Panc1 (cell line): ENCODE measurements at regions not wholly inside any gene's neighbourhood (a gene's known extent, or its start where the extent isn't known, plus 50 kb on each side); places are given as distances from the start of the nearest gene placed in this dataset.
"Not testable (repeated sequence)": the region's sequence is repeated elsewhere in the genome, so short reads cannot be mapped to it uniquely, and the experiment has no call there.

Source experiments
- ATAC-seq: fragments of 200-7000 bp; cut with Tn5 transposase; 2 replicates; pipeline ENCODE4 v1.9.1; 2020; ENCODE audit warnings: mild to moderate bottlenecking, moderate library complexity
- BruUV-seq: library from RNA; stranded (reverse); fragments of 400-500 nt; replicated peaks from 2 replicates; lab custom pipeline; 2021; lab: Mats Ljungman, UMichigan
- CTCF ChIA-PET: fragments of 300-600 bp; sonication (Branson Sonifier 250); formaldehyde crosslinking; loops from one replicate; lab custom pipeline; 2022; ENCODE audit warnings: antibody characterized with exemption; lab: Charles Lee
- POLR2A ChIA-PET: fragments of 300-600 bp; sonication (Branson Sonifier 250); formaldehyde crosslinking; loops from one replicate; lab custom pipeline; 2022; ENCODE audit warnings: antibody characterized with exemption; lab: Charles Lee
- DNase-seq: peaks from one replicate; pipeline ENCODE4 v3.0.0-alpha.2; 2010; ENCODE audit warnings: low read depth, low spot score
- H3K27ac ChIP-seq: 2 replicates; pipeline ENCODE4 v1.5.1; 2011; ENCODE audit warnings: mild to moderate bottlenecking, low read length, inconsistent platforms
- H3K27me3 ChIP-seq: fragments of 200-500 bp; sonication (Bioruptor generic); 2 replicates; pipeline ENCODE4 v1.6.0; 2014; ENCODE audit warnings: low read length, inconsistent platforms; ENCODE audit not compliant: control insufficient read depth, insufficient read depth
- H3K36me3 ChIP-seq: fragments of 200-500 bp; sonication (Bioruptor generic); 2 replicates; pipeline ENCODE4 v1.5.1; 2014; ENCODE audit warnings: inconsistent platforms, mild to moderate bottlenecking, low read length, moderate library complexity; ENCODE audit not compliant: control insufficient read depth, insufficient read depth
- H3K4me1 ChIP-seq: 2 replicates; pipeline ENCODE4 v1.5.1; 2011; ENCODE audit warnings: inconsistent platforms, mild to moderate bottlenecking, low read length, moderate library complexity; ENCODE audit not compliant: control insufficient read depth, insufficient read depth
- H3K4me3 ChIP-seq, 2 experiments: 2 replicates each; pipeline ENCODE4 v1.5.1; 2011 to 2012; ENCODE audit warnings: low read depth in 2 of 2, low read length in 2 of 2, mild to moderate bottlenecking in 2 of 2, inconsistent platforms in 1 of 2, moderate library complexity in 1 of 2
- H3K9me3 ChIP-seq: fragments of 200-500 bp; sonication (Bioruptor generic); 2 replicates; pipeline ENCODE4 v1.5.1; 2014; ENCODE audit warnings: low read depth, mild to moderate bottlenecking, inconsistent platforms, low read length, moderate library complexity; ENCODE audit not compliant: control insufficient read depth, insufficient read depth
- POLR2AphosphoS5 ChIP-seq: IDR thresholded peaks from 2 replicates; pipeline ENCODE4 v1.6.1; 2012; ENCODE audit warnings: mild to moderate bottlenecking, low read depth, low read length, moderate library complexity
- SIN3A ChIP-seq: IDR thresholded peaks from 2 replicates; pipeline ENCODE4 v1.6.1; 2012; ENCODE audit warnings: low read depth, mild to moderate bottlenecking, low read length, moderate library complexity, borderline replicate concordance; ENCODE audit not compliant: insufficient read depth
- TCF7L2 ChIP-seq: IDR thresholded peaks from 2 replicates; pipeline ENCODE4 v1.6.1; 2011; ENCODE audit warnings: mild to moderate bottlenecking, low read depth, low read length, inconsistent platforms
- in situ Hi-C: cut with HindIII; loops from 2 replicates; pipeline ENCODE4 v1.10.0; 2016; ENCODE audit warnings: low sequenced_read_pairs, low pct_unique_long_range_greater_than_20kb
- intact Hi-C: fragments of 100-400 bp; cut with micrococcal nuclease; formaldehyde crosslinking; loops from one replicate; pipeline ENCODE4 v1.10.0; 2022; ENCODE audit not compliant: unreplicated experiment
- TF ChIP-seq, protein P1 (sequence below): fragments of 450-650 bp; IDR thresholded peaks from 2 replicates; pipeline ENCODE4 v1.5.1; 2017; ENCODE audit warnings: mild to moderate bottlenecking
- TF ChIP-seq, protein P2 (sequence below), 2 experiments: IDR thresholded peaks; 2 replicates each; pipeline ENCODE4 v1.6.1; 2011 to 2012; ENCODE audit warnings: low read depth in 2 of 2, control low read depth in 1 of 2, low read length in 1 of 2, mild to moderate bottlenecking in 1 of 2, moderate library complexity in 1 of 2; ENCODE audit not compliant: insufficient read depth in 1 of 2

- intact Hi-C loops (no loop called here), in situ Hi-C loops (loop anchor here (25.0 kb wide), 1 partner anchor 334 kb away; no protein-coding TSS in a partner anchor)
- DNase-seq (no peak), ATAC-seq (no peak)
- Histone ChIP-seq H3K9me3 (no peaks in the 10 kb centered on the region; the same call in 1 of the 2 replicates), H3K4me3 (no peak overlapping the region), H3K27ac (no peak overlapping the region), H3K36me3 (no peaks in the 10 kb centered on the region), H3K4me1 (no peaks in the 10 kb centered on the region), H3K27me3 (no peaks in the 10 kb centered on the region)
- TF ChIP-seq, protein P1, sequence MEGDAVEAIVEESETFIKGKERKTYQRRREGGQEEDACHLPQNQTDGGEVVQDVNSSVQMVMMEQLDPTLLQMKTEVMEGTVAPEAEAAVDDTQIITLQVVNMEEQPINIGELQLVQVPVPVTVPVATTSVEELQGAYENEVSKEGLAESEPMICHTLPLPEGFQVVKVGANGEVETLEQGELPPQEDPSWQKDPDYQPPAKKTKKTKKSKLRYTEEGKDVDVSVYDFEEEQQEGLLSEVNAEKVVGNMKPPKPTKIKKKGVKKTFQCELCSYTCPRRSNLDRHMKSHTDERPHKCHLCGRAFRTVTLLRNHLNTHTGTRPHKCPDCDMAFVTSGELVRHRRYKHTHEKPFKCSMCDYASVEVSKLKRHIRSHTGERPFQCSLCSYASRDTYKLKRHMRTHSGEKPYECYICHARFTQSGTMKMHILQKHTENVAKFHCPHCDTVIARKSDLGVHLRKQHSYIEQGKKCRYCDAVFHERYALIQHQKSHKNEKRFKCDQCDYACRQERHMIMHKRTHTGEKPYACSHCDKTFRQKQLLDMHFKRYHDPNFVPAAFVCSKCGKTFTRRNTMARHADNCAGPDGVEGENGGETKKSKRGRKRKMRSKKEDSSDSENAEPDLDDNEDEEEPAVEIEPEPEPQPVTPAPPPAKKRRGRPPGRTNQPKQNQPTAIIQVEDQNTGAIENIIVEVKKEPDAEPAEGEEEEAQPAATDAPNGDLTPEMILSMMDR: no peak
- no peak for TF ChIP-seq SIN3A
- no peak for TF ChIP-seq TCF7L2
- TF ChIP-seq, protein P2, sequence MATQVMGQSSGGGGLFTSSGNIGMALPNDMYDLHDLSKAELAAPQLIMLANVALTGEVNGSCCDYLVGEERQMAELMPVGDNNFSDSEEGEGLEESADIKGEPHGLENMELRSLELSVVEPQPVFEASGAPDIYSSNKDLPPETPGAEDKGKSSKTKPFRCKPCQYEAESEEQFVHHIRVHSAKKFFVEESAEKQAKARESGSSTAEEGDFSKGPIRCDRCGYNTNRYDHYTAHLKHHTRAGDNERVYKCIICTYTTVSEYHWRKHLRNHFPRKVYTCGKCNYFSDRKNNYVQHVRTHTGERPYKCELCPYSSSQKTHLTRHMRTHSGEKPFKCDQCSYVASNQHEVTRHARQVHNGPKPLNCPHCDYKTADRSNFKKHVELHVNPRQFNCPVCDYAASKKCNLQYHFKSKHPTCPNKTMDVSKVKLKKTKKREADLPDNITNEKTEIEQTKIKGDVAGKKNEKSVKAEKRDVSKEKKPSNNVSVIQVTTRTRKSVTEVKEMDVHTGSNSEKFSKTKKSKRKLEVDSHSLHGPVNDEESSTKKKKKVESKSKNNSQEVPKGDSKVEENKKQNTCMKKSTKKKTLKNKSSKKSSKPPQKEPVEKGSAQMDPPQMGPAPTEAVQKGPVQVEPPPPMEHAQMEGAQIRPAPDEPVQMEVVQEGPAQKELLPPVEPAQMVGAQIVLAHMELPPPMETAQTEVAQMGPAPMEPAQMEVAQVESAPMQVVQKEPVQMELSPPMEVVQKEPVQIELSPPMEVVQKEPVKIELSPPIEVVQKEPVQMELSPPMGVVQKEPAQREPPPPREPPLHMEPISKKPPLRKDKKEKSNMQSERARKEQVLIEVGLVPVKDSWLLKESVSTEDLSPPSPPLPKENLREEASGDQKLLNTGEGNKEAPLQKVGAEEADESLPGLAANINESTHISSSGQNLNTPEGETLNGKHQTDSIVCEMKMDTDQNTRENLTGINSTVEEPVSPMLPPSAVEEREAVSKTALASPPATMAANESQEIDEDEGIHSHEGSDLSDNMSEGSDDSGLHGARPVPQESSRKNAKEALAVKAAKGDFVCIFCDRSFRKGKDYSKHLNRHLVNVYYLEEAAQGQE (IDR thresholded peaks at IDR 0.05; ENCODE audit: insufficient read depth in 1 of 2, low read depth in 2 of 2, low read length in 1 of 2): no peak
- TF ChIP-seq POLR2AphosphoS5: no peak
- ChIA-PET CTCF (no interaction called here), POLR2A (no interaction called here)
- no TSS peak for BruUV-seq
Observed at GRCh38 chr13:62371737-62372136, 956.1 kb upstream of the PCDH20 start.

- H3K9me3 ChIP-seq, DNase-seq, H3K27ac ChIP-seq, BruUV-seq, H3K27me3 ChIP-seq, intact Hi-C loops, H3K36me3 ChIP-seq, ATAC-seq, H3K4me3 ChIP-seq, CTCF ChIA-PET, H3K4me1 ChIP-seq, POLR2A ChIA-PET: not testable (repeated sequence)
- in situ Hi-C loops: loop anchor here (25.0 kb wide), 1 partner anchor 331 kb away; no protein-coding TSS in a partner anchor
Observed at GRCh38 chr13:62367971-62368370, 952.3 kb upstream of the PCDH20 start.

- DNase-seq (no peak), ATAC-seq (no peak)
- no TSS peak for BruUV-seq
- Histone ChIP-seq H3K4me3 (no peak overlapping the region), H3K27ac (no peak overlapping the region), H3K36me3 (no peaks in the 10 kb centered on the region), H3K9me3 (no peaks in the 10 kb centered on the region), H3K27me3 (no peaks in the 10 kb centered on the region), H3K4me1 (no peaks in the 10 kb centered on the region)
- in situ Hi-C loops: loop anchor here (25.0 kb wide), 1 partner anchor 323 kb away; no protein-coding TSS in a partner anchor
- ChIA-PET CTCF (no interaction called here), POLR2A (no interaction called here)
- intact Hi-C loops: no loop called here
- no peak for TF ChIP-seq TCF7L2
- no peak for TF ChIP-seq POLR2AphosphoS5
- TF ChIP-seq, protein P1: no peak
- TF ChIP-seq, protein P2 (IDR thresholded peaks at IDR 0.05; ENCODE audit: insufficient read depth in 1 of 2, low read depth in 2 of 2, low read length in 1 of 2): no peak
- TF ChIP-seq SIN3A: no peak
Observed at GRCh38 chr13:62360609-62361008, 945.0 kb upstream of the PCDH20 start.
